ENCODE measurements at regions not wholly inside any gene's neighbourhood (a gene's known extent, or its start where the extent isn't known, plus 50 kb on each side); places are given as distances from the start of the nearest gene placed in this dataset.

DNA sequence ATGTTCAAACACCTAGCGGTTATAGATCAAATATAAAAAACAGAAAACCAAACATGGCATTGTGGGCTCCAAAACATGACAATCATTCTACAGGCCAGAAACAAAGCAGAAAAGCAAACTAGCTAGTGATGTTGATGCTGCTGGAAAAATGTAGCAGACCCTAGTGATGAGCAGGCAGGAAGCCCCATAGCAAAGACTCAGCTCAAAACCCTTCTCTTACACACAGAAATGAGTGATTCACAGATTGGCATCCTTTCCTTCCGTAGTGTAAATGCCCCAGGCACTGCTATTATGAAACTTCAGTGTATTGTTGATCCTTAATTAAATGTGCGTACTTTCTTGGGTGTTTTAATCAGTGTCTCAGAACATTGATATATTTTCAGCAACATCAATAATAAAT, 425.1 kb downstream of the UTRN start:
- ATAC-seq (ENCODE audit: low read depth in 2 of 2) (no peak), DNase-seq (no peak)
- peak overlapping the region in 1 of 6 donors; percentile 72 for H3K27ac Mint-ChIP-seq
- peaks cover 0 to 25% of the 10 kb centered on the region in 2 donors for H3K36me3 Mint-ChIP-seq
- H3K4me3 Mint-ChIP-seq = no peak overlapping the region
- no peaks in the 10 kb centered on the region for H3K9me3 Mint-ChIP-seq
- H3K4me1 Mint-ChIP-seq = peaks cover 0 to 9% (median 0%) of the 10 kb centered on the region in 3 donors
- H3K27me3 Mint-ChIP-seq = no peaks in the 10 kb centered on the region

DNA sequence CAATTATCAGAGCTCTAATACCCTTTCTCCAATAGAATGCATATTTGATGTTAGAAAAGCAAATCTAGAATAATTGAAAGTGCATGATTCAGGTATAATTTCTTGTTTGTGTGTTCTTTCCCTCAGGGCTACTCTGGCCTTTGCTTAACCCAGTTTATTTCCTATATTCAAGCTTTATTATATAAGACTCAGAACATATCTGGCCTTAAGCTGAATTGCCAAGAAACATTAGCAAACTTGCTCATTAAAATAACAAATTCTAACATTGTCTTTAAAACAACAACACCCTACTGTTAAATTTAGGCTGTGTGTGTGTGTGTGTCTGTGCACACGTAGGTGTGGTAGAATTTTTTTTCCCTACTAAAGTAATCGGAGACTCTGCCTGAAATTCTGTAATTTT, 426.5 kb downstream of the UTRN start:
- ATAC-seq (ENCODE audit: low read depth in 2 of 2) = no peak
- Mint-ChIP-seq H3K9me3 (no peaks in the 10 kb centered on the region), H3K4me1 (peaks cover 0 to 13% (median 0%) of the 10 kb centered on the region in 3 donors), H3K27me3 (no peaks in the 10 kb centered on the region), H3K27ac (no peak overlapping the region), H3K4me3 (no peak overlapping the region), H3K36me3 (peaks cover 0 to 25% of the 10 kb centered on the region in 2 donors)
- no peak for DNase-seq

DNA sequence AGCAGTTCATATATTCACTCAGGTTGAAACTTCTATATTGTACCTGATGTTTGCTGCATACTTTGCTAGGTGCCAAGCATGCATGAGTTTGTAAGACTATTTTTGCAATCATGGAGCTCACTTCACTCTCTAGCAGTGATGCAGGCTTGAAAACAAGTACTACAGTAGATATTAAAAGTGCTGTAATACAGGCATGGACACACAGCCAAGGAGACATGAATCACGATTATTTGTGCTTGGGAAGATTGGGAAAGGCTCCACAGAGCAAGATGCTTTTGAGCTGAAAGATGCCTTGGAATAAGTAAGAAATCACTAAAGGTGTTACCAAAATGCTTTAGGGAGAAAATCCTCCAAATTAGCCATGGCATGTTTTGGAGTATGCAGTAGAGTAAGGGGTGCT, 427.4 kb downstream of the UTRN start:
- Mint-ChIP-seq H3K27me3 (no peaks in the 10 kb centered on the region), H3K27ac (peak overlapping the region in 1 of 6 donors; percentile 8), H3K4me1 (peaks cover 0 to 13% (median 0%) of the 10 kb centered on the region in 3 donors), H3K36me3 (peaks cover 0 to 25% of the 10 kb centered on the region in 2 donors), H3K4me3 (no peak overlapping the region), H3K9me3 (no peaks in the 10 kb centered on the region)
- DNase-seq (no peak), ATAC-seq (ENCODE audit: low read depth in 2 of 2) (no peak)

DNA sequence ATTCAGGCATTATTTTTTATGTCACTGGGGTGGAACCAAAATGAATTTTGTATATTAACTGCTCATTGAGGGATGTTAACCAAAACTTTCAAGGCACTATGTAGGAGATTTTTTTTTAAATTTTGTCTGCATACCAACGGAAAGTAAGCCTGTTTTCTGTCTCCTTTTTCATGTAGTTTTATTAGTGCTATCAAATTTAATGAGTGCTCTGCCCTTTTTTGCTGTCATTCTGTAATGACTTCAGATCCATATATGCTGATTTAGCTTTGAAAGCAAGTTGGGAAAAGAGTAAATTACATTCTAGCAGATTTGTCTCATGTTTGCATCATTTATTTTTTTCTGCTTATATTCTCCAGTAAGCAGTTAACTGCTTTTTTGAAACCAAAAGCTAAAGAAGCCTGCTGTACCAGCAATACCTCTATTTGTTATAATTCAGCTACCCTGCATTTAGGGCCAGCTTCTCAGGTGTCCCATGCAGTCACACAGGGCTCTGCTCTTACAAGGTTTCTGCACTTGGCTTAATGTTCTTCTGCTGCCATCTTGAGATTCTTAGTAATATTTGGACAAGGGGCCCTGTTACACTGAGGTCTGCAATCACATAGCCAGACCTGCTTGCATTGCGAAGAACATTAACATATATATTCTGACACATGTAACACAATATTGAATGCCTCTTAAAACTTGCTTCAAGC, 429.0 kb downstream of the UTRN start:
- Mint-ChIP-seq H3K27ac (no peak overlapping the region), H3K27me3 (no peaks in the 10 kb centered on the region), H3K4me3 (no peak overlapping the region), H3K36me3 (peaks cover 6 to 14% of the 10 kb centered on the region in 2 donors), H3K9me3 (no peaks in the 10 kb centered on the region), H3K4me1 (peaks cover 0 to 13% (median 0%) of the 10 kb centered on the region in 3 donors)
- DNase-seq = no peak
- no peak for ATAC-seq (ENCODE audit: low read depth in 2 of 2)

DNA sequence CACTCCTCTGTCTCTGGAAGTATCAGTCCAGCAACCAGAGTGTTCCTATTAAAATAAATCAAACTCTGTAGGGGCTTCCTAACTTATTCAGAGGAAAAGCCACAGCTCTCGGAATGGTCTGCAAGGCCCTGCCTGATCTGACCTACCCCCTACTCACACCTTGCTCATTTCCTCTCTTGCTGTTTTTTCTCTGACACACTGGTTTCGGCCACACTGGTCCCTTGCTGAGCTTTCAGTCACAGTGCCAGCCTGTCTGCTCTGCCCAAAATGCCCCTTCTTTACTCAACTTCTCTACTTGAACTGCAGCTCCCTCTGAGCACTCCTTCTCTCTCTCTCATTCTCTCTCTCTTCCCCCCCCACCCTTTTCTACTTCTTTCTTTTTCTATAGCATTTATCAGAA, 430.2 kb downstream of the UTRN start:
- Mint-ChIP-seq H3K27me3 (no peaks in the 10 kb centered on the region), H3K36me3 (peaks cover 18 to 20% of the 10 kb centered on the region in 2 donors), H3K27ac (peak overlapping the region in 2 of 6 donors; percentile 14 to 23), H3K4me1 (peaks cover 0 to 18% (median 0%) of the 10 kb centered on the region in 3 donors), H3K4me3 (no peak overlapping the region), H3K9me3 (no peaks in the 10 kb centered on the region)
- no peak for DNase-seq
- ATAC-seq (ENCODE audit: low read depth in 2 of 2) = no peak

DNA sequence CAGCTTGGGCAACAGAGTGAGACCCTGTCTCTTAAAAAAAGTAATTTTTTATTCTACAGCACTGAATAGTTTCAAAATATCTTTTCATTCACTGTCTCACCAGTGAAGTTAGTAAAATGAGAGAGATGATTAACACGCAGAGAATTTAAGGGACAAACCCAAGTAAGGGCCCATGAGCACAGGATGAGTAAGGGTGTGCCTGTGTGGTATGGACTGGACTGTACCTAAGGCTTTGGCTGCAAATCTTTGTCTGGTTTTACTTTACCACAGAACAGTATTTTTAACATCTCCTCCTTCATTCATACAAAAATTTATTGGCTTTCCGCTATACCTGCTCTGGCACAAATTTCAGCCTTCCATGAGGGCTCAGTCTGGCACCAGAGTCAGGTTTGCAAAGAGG, 433.3 kb downstream of the UTRN start:
- H3K4me3 Mint-ChIP-seq = peak overlapping the region in 1 of 8 donors; percentile 31
- no peak for DNase-seq
- peaks cover 6 to 19% (median 6%) of the 10 kb centered on the region in 3 donors for H3K4me1 Mint-ChIP-seq
- H3K27me3 Mint-ChIP-seq = no peaks in the 10 kb centered on the region
- no peak for ATAC-seq (ENCODE audit: low read depth in 2 of 2)
- peaks cover 24 to 30% of the 10 kb centered on the region in 2 donors for H3K36me3 Mint-ChIP-seq
- H3K9me3 Mint-ChIP-seq = no peaks in the 10 kb centered on the region
- H3K27ac Mint-ChIP-seq = peak overlapping the region in 2 of 6 donors; percentile 36 to 63

DNA sequence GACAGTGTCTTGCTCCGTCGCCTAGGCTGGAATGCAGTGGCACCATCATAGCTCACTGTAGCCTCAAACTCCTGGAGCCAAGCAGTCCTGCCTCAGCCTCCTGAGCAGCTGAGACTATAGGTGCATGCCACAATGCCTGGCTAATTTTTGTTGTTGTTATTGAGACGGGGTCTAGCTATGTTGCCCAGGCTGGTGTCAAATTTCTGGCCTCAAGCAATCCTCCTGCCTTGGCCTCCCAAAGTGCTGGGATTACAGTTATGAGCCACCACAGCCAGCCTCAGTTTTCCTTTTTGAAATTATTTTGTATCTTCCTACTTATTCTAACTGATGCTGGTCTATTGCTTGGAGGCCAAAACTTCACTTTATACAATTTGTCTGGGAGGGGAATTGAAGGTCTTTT, 436.1 kb downstream of the UTRN start:
- Mint-ChIP-seq H3K4me3 (no peak overlapping the region), H3K36me3 (peaks cover 24 to 30% of the 10 kb centered on the region in 2 donors), H3K4me1 (peaks cover 6 to 22% (median 13%) of the 10 kb centered on the region in 3 donors), H3K27me3 (no peaks in the 10 kb centered on the region), H3K27ac (no peak overlapping the region), H3K9me3 (peaks cover 0 to 2% (median 0%) of the 10 kb centered on the region in 7 donors)
- ATAC-seq (ENCODE audit: low read depth in 2 of 2) (no peak), DNase-seq (no peak)

DNA sequence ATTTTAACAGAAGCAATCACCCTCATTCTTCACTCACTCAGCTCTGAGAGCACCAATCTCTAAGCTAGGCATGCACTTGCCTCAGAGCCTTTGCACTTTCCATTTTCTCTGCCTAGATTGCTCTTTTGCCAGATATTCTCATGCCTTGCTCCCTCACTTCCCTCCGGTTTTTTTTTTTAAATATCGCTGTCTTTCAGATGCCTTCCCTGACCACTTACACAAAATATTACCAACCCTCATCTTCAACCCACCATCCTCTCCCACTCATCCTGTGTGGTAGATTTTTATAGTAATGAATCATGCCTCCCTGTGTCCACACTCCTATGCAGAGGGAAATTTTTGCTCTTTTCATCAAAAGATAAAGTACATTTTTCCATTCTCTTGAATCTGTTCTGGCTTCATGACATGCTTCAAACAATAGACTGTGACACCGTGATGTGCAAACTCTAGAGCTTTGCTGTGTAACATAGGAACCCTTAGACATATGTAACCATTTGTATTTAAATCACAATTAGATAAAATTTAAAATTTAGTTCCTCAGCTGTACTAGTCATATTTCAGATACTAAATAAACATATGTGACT, 437.1 kb downstream of the UTRN start:
- Mint-ChIP-seq H3K9me3 (peaks cover 0 to 2% (median 0%) of the 10 kb centered on the region in 7 donors), H3K27me3 (no peaks in the 10 kb centered on the region), H3K4me3 (no peak overlapping the region), H3K4me1 (peaks cover 6 to 25% (median 17%) of the 10 kb centered on the region in 3 donors), H3K36me3 (peaks cover 24 to 32% of the 10 kb centered on the region in 2 donors), H3K27ac (peak overlapping the region in 2 of 6 donors; percentile 16 to 53)
- ATAC-seq (ENCODE audit: low read depth in 2 of 2) (no peak), DNase-seq (no peak)

DNA sequence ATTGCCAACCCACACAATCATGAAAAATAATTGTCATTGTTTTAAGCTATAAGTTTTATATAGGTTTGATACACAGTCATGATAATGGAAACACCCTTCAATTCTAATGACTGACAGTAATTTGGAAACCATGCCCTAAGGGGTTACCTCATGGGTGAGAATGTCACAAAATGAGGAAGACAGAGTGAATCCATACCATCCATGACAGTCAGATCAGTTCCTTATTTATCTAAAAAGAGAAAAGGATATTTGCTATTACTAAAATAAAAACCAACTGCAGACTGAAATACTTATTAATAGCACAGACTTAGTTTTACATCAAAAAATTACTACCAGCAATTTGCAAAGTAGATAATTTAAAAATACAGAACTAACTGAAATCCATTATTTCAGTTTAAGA, 437.8 kb downstream of the UTRN start:
- Mint-ChIP-seq H3K4me1 (peaks cover 6 to 25% (median 17%) of the 10 kb centered on the region in 3 donors), H3K27me3 (no peaks in the 10 kb centered on the region), H3K27ac (no peak overlapping the region), H3K4me3 (no peak overlapping the region), H3K36me3 (peaks cover 24 to 35% of the 10 kb centered on the region in 2 donors), H3K9me3 (peaks cover 0 to 2% (median 0%) of the 10 kb centered on the region in 7 donors)
- DNase-seq (no peak), ATAC-seq (ENCODE audit: low read depth in 2 of 2) (peak in 1 of 2 donors; percentile 41)

DNA sequence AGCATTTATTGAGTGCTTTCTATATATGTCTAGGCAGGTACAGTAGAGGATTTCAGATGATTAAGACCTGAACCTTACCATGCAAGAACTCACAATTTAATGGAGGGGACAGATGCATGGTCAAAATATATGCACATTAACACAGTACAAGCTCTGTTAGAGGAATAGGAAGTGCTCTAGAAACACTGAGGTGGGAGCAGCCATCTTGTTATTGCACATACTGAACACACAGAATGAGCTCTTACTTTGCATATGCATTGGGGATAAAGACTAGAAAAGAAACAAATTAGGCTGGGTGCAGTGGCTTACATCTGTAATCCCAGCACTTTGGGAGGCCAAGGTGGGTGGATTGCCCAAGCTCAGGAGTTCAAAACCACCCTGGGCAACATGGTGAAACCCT, 438.3 kb downstream of the UTRN start:
- peaks cover 6 to 25% (median 18%) of the 10 kb centered on the region in 3 donors for H3K4me1 Mint-ChIP-seq
- H3K4me3 Mint-ChIP-seq = no peak overlapping the region
- H3K36me3 Mint-ChIP-seq = peaks cover 24 to 35% of the 10 kb centered on the region in 2 donors
- H3K27me3 Mint-ChIP-seq = no peaks in the 10 kb centered on the region
- peak overlapping the region in 1 of 6 donors; percentile 32 for H3K27ac Mint-ChIP-seq
- peaks cover 0 to 2% (median 0%) of the 10 kb centered on the region in 7 donors for H3K9me3 Mint-ChIP-seq
- ATAC-seq (ENCODE audit: low read depth in 2 of 2) (no peak), DNase-seq (no peak)

DNA sequence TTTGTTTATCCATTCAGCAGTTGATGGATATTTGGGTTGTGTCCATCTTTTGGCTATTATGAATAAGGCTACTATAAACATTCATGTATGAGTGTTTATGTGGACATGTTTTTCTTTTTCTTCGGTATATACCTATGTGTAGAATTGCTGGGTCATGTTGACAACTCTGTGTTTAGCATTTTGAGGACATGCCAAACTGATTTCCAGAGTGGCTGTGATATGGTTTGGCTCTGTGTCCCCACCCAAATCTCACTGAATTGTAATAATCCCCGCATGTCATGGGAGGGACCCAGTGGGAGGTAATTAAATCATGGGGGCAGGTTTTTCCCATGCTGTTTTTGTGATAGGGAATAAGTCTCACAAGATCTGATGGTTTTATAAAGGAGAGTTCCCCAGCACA, 439.7 kb downstream of the UTRN start:
- H3K27me3 Mint-ChIP-seq = no peaks in the 10 kb centered on the region
- H3K27ac Mint-ChIP-seq = peak overlapping the region in 1 of 6 donors; percentile 72
- DNase-seq = no peak
- no peak overlapping the region for H3K4me3 Mint-ChIP-seq
- peaks cover 6 to 25% (median 23%) of the 10 kb centered on the region in 3 donors for H3K4me1 Mint-ChIP-seq
- no peak for ATAC-seq (ENCODE audit: low read depth in 2 of 2)
- peaks cover 0 to 2% (median 0%) of the 10 kb centered on the region in 7 donors for H3K9me3 Mint-ChIP-seq
- peaks cover 17 to 22% of the 10 kb centered on the region in 2 donors for H3K36me3 Mint-ChIP-seq

DNA sequence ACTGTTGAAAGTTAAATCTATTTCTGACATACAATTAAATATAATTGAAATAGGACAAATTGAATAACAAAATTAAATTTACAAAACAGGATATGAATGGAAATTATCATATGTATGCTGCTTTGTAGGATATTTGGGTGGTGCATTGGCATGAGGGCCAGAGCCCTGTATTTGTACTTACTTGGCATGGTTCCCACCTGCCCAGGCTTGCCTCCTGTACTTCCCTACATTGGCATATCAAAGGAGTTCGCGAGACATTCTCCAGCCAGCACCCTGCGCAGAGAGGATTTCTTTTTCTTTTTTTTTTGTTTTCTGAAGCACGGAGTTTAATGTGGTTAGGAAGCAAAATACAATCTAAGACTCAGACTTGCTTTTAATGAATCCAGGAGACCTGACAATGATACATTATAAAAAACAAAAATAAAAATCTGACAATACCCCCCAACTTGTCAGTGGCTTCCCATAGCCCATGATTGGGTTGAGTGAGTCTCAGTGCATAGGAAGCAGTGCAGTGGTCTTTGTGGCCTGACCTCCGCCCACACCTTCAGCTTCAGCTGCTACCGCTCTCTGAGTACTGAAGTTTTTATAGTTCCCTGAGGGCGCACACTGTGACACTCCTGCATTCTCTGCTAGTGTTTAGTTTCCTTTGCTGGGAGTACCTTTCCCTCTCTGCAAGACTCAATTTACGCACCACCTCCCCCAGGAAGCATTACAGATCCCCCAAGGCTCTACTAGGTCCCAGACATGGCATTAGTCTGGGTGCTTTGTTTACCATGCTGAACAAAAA, 440.8 kb downstream of the UTRN start:
- H3K36me3 Mint-ChIP-seq = peaks cover 13 to 14% of the 10 kb centered on the region in 2 donors
- no peaks in the 10 kb centered on the region for H3K27me3 Mint-ChIP-seq
- DNase-seq (no peak), ATAC-seq (ENCODE audit: low read depth in 2 of 2) (no peak)
- H3K4me3 Mint-ChIP-seq = no peak overlapping the region
- peaks cover 0 to 2% (median 0%) of the 10 kb centered on the region in 7 donors for H3K9me3 Mint-ChIP-seq
- H3K27ac Mint-ChIP-seq = peak overlapping the region in 3 of 6 donors; percentile 1 to 85 (median 72)
- peaks cover 6 to 25% (median 17%) of the 10 kb centered on the region in 3 donors for H3K4me1 Mint-ChIP-seq

DNA sequence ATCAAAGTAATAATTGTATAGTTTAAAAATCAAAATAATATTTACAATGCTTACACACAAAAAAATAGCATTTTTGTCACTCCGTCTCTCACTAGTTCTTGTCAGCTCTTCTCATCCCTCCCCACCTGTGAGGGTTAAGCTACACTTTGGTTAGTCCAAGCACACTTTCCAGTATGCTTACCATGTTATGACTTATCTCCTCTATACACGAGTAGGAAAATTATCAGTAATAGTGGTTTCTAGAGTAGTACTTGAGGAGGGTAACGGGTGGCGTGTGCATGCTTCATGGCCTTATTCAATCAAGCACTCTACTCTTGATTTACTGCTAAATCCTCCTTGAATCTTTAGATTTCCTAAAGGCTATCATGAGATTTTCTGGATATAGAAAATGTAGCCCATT, 443.7 kb downstream of the UTRN start:
- DNase-seq (no peak), ATAC-seq (ENCODE audit: low read depth in 2 of 2) (no peak)
- Mint-ChIP-seq H3K27ac (peak overlapping the region in 1 of 6 donors; percentile 32), H3K4me1 (peaks cover 0 to 19% (median 17%) of the 10 kb centered on the region in 3 donors), H3K4me3 (no peak overlapping the region), H3K36me3 (peaks cover 20 to 22% of the 10 kb centered on the region in 2 donors), H3K27me3 (no peaks in the 10 kb centered on the region), H3K9me3 (peaks cover 0 to 2% (median 0%) of the 10 kb centered on the region in 7 donors)
